ENCODE measurements at regions not wholly inside any gene's neighbourhood (a gene's known extent, or its start where the extent isn't known, plus 50 kb on each side); places are given as distances from the start of the nearest gene placed in this dataset.

DNA sequence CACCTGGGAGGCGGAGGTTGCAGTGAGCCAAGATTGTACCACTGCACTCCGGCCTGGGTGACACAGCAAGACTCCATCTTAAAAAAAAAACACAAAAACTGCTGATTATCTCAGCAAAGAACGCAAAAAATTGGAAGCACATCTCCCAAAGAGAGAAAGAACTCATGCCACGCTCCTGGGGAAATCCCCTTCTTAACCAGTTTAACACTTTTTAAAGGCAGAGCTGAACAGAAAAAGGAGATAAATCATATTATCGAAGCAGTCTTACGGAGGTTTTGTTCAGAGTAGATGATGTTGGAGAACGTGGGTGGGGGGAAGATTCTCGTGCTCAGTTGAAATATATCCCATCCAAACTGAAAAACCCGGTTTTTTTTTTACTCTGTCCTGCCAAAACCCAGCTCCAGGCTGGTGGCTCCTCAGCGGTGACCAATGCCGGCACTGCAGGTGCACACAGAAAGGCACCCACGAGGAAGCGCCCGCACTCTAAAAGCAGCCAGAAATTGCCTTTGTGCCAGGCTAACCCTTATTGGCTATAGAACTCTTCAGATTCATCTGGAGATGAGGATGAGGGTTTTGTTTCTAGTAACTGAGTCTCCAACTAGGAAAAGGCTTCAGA is 100.2 kb upstream of the PARP11 start:
- no peak overlapping the region for H3K14ac ChIP-seq (ENCODE audit: low read length in 2 of 2)
- H3K23ac ChIP-seq (ENCODE audit: low read length in 2 of 2): no peak overlapping the region
- no peak overlapping the region for H2BK15ac ChIP-seq (ENCODE audit: low read depth, poor library complexity, severe bottlenecking)
- H2AK5ac ChIP-seq (ENCODE audit: low read length, severe bottlenecking): no peak overlapping the region
- no peak overlapping the region for H3K18ac ChIP-seq (ENCODE audit: low read depth in 1 of 2, low read length in 2 of 2)
- no peak overlapping the region for H2AFZ ChIP-seq (ENCODE audit: low read depth, low read length)
- no peak overlapping the region for H2BK12ac ChIP-seq (ENCODE audit: low read length in 2 of 2)
- no peak overlapping the region for H3K27ac ChIP-seq (ENCODE audit: low read length, poor library complexity, severe bottlenecking)
- H3K9me3 ChIP-seq (ENCODE audit: control insufficient read depth, low read length): peaks cover 2% of the 10 kb centered on the region
- 83% methylated on average over 12 of the region's 14 CpGs for WGBS
- H3K79me1 ChIP-seq (replicated peaks; ENCODE audit: low read length, poor library complexity, severe bottlenecking): no peaks in the 10 kb centered on the region
- H4K91ac ChIP-seq (ENCODE audit: low read length): no peak overlapping the region
- H3K27me3 ChIP-seq (ENCODE audit: control insufficient read depth in 1 of 2, insufficient read depth in 1 of 2, low read length in 2 of 2): peaks cover 0 to 13% of the 10 kb centered on the region in 2 experiments
- no peaks in the 10 kb centered on the region for H3K36me3 ChIP-seq (ENCODE audit: control insufficient read depth in 1 of 2, insufficient read depth in 2 of 2, low read depth in 1 of 2, low read length in 2 of 2)
- H4K8ac ChIP-seq (ENCODE audit: low read length): no peak overlapping the region
- H3K4me1 ChIP-seq (ENCODE audit: control insufficient read depth, insufficient read depth, low read depth, low read length): no peaks in the 10 kb centered on the region
- no peak overlapping the region for H2BK120ac ChIP-seq (ENCODE audit: low read depth, low read length)
- H2BK5ac ChIP-seq (ENCODE audit: low read depth, low read length, poor library complexity, severe bottlenecking): no peak overlapping the region
- no peak overlapping the region for H3K9ac ChIP-seq (ENCODE audit: low read length)
- H3K4me3 ChIP-seq (ENCODE audit: insufficient read depth in 1 of 2, low read depth in 1 of 2, low read length in 2 of 2): no peak overlapping the region
- H3K4ac ChIP-seq (ENCODE audit: low read depth in 1 of 2, low read length in 2 of 2): no peak overlapping the region
- DNase-seq: no peak
- H3K4me2 ChIP-seq (ENCODE audit: low read length, poor library complexity, severe bottlenecking): no peak overlapping the region

DNA sequence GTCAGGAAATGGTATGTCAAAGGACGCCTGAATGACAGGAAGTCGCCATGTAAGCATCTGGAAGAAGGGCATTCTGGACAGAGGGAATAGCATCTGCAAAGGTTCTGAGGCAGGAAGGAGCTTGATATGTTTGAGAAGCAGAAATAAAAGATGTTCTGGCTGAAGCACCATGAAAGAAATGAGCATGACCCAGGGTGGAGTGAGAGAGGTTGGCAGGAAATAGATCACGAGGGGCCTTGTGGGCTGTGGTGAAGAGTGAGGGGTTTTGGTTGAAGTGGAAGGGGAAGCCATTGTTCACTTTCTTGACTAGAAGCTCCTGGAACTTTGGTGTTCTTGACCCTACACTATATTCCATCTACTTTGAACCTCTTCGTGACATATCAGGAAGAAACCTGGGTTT is 99.4 kb upstream of the PARP11 start:
- no peaks in the 10 kb centered on the region for H3K79me1 ChIP-seq (replicated peaks; ENCODE audit: low read length, poor library complexity, severe bottlenecking)
- H4K8ac ChIP-seq (ENCODE audit: low read length): no peak overlapping the region
- no peak overlapping the region for H3K18ac ChIP-seq (ENCODE audit: low read depth in 1 of 2, low read length in 2 of 2)
- H2AK5ac ChIP-seq (ENCODE audit: low read length, severe bottlenecking): no peak overlapping the region
- no peak overlapping the region for H2BK120ac ChIP-seq (ENCODE audit: low read depth, low read length)
- no peak overlapping the region for H3K4me3 ChIP-seq (ENCODE audit: insufficient read depth in 1 of 2, low read depth in 1 of 2, low read length in 2 of 2)
- 89% methylated on average over 4 of the region's 4 CpGs for WGBS
- H3K9ac ChIP-seq (ENCODE audit: low read length): no peak overlapping the region
- peaks cover 0 to 13% of the 10 kb centered on the region in 2 experiments for H3K27me3 ChIP-seq (ENCODE audit: control insufficient read depth in 1 of 2, insufficient read depth in 1 of 2, low read length in 2 of 2)
- H3K4me1 ChIP-seq (ENCODE audit: control insufficient read depth, insufficient read depth, low read depth, low read length): no peaks in the 10 kb centered on the region
- H3K36me3 ChIP-seq (ENCODE audit: control insufficient read depth in 1 of 2, insufficient read depth in 2 of 2, low read depth in 1 of 2, low read length in 2 of 2): no peaks in the 10 kb centered on the region
- H3K4me2 ChIP-seq (ENCODE audit: low read length, poor library complexity, severe bottlenecking): no peak overlapping the region
- no peak for DNase-seq
- H3K9me3 ChIP-seq (ENCODE audit: control insufficient read depth, low read length): peaks cover 2% of the 10 kb centered on the region
- H4K91ac ChIP-seq (ENCODE audit: low read length): no peak overlapping the region
- H2AFZ ChIP-seq (ENCODE audit: low read depth, low read length): no peak overlapping the region
- no peak overlapping the region for H3K14ac ChIP-seq (ENCODE audit: low read length in 2 of 2)
- H2BK12ac ChIP-seq (ENCODE audit: low read length in 2 of 2): no peak overlapping the region
- H2BK5ac ChIP-seq (ENCODE audit: low read depth, low read length, poor library complexity, severe bottlenecking): no peak overlapping the region
- H3K23ac ChIP-seq (ENCODE audit: low read length in 2 of 2): no peak overlapping the region
- no peak overlapping the region for H3K27ac ChIP-seq (ENCODE audit: low read length, poor library complexity, severe bottlenecking)
- no peak overlapping the region for H3K4ac ChIP-seq (ENCODE audit: low read depth in 1 of 2, low read length in 2 of 2)
- no peak overlapping the region for H2BK15ac ChIP-seq (ENCODE audit: low read depth, poor library complexity, severe bottlenecking)

DNA sequence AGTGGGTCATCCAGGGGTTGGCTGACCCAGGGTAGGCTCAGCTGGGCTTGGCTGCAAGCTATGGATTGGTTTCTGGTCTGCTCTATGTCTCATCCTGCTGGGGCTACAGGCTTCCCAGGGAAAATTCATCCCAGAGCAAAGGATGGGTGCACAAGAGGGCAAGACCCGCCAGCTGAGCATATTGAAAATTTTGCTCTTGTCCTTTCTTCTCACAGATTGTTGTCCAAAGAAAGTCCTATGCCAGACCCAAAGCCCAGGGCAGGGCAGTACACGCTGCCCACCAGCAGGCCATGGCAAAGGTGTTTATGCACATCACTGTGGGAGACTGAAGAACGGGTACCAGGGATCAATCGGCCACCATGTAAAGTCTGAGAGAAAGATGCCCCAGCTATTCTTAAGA is 95.3 kb upstream of the PARP11 start:
- Histone ChIP-seq H4K8ac (ENCODE audit: low read length) (no peak overlapping the region), H3K4me3 (ENCODE audit: insufficient read depth in 1 of 2, low read depth in 1 of 2, low read length in 2 of 2) (no peak overlapping the region), H3K27me3 (ENCODE audit: control insufficient read depth in 1 of 2, insufficient read depth in 1 of 2, low read length in 2 of 2) (peaks cover 0 to 14% of the 10 kb centered on the region in 2 experiments), H2AFZ (ENCODE audit: low read depth, low read length) (no peak overlapping the region), H2BK15ac (ENCODE audit: low read depth, poor library complexity, severe bottlenecking) (no peak overlapping the region), H2BK12ac (ENCODE audit: low read length in 2 of 2) (no peak overlapping the region), H3K9ac (ENCODE audit: low read length) (no peak overlapping the region), H3K23ac (ENCODE audit: low read length in 2 of 2) (no peak overlapping the region), H3K18ac (ENCODE audit: low read depth in 1 of 2, low read length in 2 of 2) (no peak overlapping the region), H3K36me3 (ENCODE audit: control insufficient read depth in 1 of 2, insufficient read depth in 2 of 2, low read depth in 1 of 2, low read length in 2 of 2) (no peaks in the 10 kb centered on the region), H2BK5ac (ENCODE audit: low read depth, low read length, poor library complexity, severe bottlenecking) (no peak overlapping the region), H4K91ac (ENCODE audit: low read length) (no peak overlapping the region), H3K4ac (ENCODE audit: low read depth in 1 of 2, low read length in 2 of 2) (no peak overlapping the region), H2AK5ac (ENCODE audit: low read length, severe bottlenecking) (no peak overlapping the region), H2BK120ac (ENCODE audit: low read depth, low read length) (no peak overlapping the region), H3K9me3 (ENCODE audit: control insufficient read depth, low read length) (peaks cover 2% of the 10 kb centered on the region), H3K27ac (ENCODE audit: low read length, poor library complexity, severe bottlenecking) (no peak overlapping the region), H3K4me2 (ENCODE audit: low read length, poor library complexity, severe bottlenecking) (no peak overlapping the region), H3K14ac (ENCODE audit: low read length in 2 of 2) (no peak overlapping the region), H3K79me1 (replicated peaks; ENCODE audit: low read length, poor library complexity, severe bottlenecking) (no peaks in the 10 kb centered on the region), H3K4me1 (ENCODE audit: control insufficient read depth, insufficient read depth, low read depth, low read length) (no peaks in the 10 kb centered on the region)
- WGBS: 84% methylated on average over 4 of the region's 4 CpGs
- no peak for DNase-seq

DNA sequence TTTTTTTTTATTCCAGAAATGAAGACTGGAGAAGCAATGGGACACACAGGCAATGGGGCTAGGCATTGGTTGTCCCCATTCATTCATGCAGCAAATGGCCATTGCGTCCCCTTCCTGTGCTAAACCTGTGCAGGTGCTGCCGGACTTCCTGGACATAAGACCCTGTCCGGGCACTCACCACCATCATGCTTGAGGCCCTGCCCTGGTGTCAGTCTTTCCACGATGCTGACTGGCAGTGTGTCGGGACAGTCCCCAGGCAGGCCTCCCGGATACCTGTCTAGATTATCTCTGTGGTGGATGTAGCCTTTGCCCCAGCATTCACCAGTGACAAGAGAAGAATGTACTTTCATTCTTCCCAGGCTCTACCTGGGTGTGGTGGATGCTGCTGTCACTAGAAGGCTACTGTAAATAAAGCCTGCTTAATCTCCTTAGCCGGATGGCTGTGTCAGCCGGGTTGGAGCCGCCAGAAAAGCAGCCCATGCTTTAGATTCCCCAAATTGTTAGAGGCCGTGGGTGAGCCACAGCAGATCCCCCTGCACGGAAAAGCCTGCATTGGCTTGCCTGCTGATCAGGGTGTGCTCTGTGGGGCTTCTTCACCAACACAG is 94.5 kb upstream of the PARP11 start:
- H2BK120ac ChIP-seq (ENCODE audit: low read depth, low read length): no peak overlapping the region
- no peak overlapping the region for H3K23ac ChIP-seq (ENCODE audit: low read length in 2 of 2)
- H3K9me3 ChIP-seq (ENCODE audit: control insufficient read depth, low read length): peaks cover 2% of the 10 kb centered on the region
- no peak for DNase-seq
- 70% methylated on average over 11 of the region's 11 CpGs for WGBS
- H3K27ac ChIP-seq (ENCODE audit: low read length, poor library complexity, severe bottlenecking): no peak overlapping the region
- no peaks in the 10 kb centered on the region for H3K4me1 ChIP-seq (ENCODE audit: control insufficient read depth, insufficient read depth, low read depth, low read length)
- no peaks in the 10 kb centered on the region for H3K36me3 ChIP-seq (ENCODE audit: control insufficient read depth in 1 of 2, insufficient read depth in 2 of 2, low read depth in 1 of 2, low read length in 2 of 2)
- no peak overlapping the region for H2BK5ac ChIP-seq (ENCODE audit: low read depth, low read length, poor library complexity, severe bottlenecking)
- H3K9ac ChIP-seq (ENCODE audit: low read length): no peak overlapping the region
- no peak overlapping the region for H2BK15ac ChIP-seq (ENCODE audit: low read depth, poor library complexity, severe bottlenecking)
- H4K8ac ChIP-seq (ENCODE audit: low read length): peak overlapping the region; percentile 20
- peaks cover 0 to 11% of the 10 kb centered on the region in 2 experiments for H3K27me3 ChIP-seq (ENCODE audit: control insufficient read depth in 1 of 2, insufficient read depth in 1 of 2, low read length in 2 of 2)
- H3K18ac ChIP-seq (ENCODE audit: low read depth in 1 of 2, low read length in 2 of 2): no peak overlapping the region
- no peak overlapping the region for H3K4me2 ChIP-seq (ENCODE audit: low read length, poor library complexity, severe bottlenecking)
- H3K79me1 ChIP-seq (replicated peaks; ENCODE audit: low read length, poor library complexity, severe bottlenecking): no peaks in the 10 kb centered on the region
- H3K4me3 ChIP-seq (ENCODE audit: insufficient read depth in 1 of 2, low read depth in 1 of 2, low read length in 2 of 2): no peak overlapping the region
- no peak overlapping the region for H2AFZ ChIP-seq (ENCODE audit: low read depth, low read length)
- no peak overlapping the region for H2AK5ac ChIP-seq (ENCODE audit: low read length, severe bottlenecking)
- no peak overlapping the region for H3K14ac ChIP-seq (ENCODE audit: low read length in 2 of 2)
- no peak overlapping the region for H4K91ac ChIP-seq (ENCODE audit: low read length)
- H3K4ac ChIP-seq (ENCODE audit: low read depth in 1 of 2, low read length in 2 of 2): no peak overlapping the region
- H2BK12ac ChIP-seq (ENCODE audit: low read length in 2 of 2): no peak overlapping the region

Data from mesenchymal stem cell (in vitro differentiated cells and primary cell).